ENCODE measurements at regions not wholly inside any gene's neighbourhood (a gene's known extent, or its start where the extent isn't known, plus 50 kb on each side); places are given as distances from the start of the nearest gene placed in this dataset.

GRCh38 chr1:34270181-34270580 lies 93.5 kb downstream of the C1orf94 start:
- no peak for DNase-seq

- no peak for DNase-seq
Measured at GRCh38 chr1:34272152-34272551, 95.4 kb downstream of the C1orf94 start.

DNA sequence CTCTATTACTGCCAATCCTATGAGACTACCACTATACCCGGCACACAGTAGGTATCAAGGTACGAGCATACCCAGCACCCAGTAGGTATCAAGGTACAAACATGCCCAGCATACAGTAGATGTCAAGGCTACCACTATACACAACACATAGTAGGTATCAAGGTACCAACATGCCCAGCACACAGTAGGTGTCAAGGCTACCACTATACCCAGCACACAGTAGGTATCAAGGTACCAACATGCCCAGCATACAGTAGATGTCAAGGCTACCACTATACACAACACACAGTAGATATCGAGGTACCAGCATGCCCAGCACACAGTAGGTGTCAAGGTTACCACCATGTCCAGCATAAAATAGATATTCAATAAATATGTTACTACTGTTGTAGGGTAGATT lies 98.4 kb downstream of the C1orf94 start:
- no peak for DNase-seq

DNA sequence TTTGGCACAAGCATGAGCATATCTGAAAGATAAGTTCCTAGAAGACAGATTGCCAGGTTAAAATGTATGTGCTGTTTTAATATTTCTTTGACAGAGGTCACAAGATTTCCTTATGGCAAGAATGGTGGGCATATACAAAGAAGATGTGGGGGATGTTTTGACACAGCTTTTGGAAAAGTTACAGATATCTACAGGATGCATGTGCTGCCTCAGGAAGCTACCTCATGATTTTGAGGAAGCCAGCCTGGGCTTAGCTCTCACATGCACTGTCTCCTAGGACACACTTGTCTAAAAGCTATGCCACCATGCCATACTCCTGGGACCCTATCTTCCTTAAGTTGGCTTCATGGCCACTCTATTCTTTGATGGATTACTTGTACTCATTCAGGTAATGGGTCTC lies 99.9 kb downstream of the C1orf94 start:
- no peak for DNase-seq

DNA sequence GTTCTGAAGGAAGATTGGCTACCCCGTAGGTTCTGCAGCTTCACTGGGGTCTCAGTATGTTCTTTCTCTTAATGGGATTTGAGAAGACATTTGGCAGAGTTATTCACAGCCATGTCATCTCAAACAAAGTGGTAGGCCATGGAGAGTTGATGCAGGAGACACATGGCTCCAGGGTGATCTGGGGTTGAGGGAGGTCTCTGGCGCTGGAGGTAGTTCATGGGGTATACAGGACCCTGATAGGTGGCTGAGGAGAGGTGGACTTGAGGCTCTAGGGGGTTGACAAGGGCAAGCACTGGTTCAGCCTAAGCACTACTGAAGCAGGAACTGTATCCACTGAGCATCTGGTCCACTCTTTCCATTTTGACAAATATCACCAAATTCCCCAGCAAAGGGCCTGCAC lies 100.4 kb downstream of the C1orf94 start:
- no peak for DNase-seq

DNA sequence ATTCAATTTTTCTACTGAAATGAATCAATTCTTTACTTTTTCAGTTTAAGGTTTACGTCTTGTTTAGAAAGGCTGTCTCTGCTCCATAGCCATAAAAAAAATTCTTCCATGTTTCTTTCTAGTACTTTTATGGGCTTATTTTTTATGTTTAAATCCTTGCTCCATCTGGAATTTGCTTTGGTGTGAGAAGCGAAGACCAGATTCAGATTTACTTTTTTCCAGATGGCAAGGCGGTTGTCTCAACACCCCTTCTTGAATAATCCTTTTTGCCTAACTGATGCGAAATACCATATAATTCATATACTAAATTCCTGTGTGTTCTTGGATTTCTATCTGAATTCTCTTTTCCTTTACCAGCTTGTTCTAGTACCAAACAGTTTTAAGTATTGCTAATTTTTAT lies 101.5 kb downstream of the C1orf94 start:
- no peak for DNase-seq

DNA sequence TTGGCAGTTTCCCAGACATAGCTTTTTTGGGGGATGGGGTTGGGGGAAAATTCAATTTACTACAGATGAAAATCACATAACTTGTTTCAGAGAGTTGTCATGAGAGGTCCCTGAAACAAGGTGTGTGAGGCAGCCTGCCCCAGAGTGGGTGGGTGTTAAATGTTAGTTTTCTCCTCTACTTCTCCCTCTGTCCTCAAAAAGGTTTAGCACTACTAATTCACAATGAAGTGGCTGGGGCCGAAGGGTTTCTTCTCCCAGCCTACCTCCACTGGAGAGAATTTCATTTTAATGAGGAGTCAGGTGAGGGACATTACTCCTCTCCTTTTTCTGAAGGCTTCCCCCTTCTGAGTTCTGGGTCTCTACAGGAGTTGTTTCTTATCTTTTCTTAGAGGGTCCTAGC lies 103.3 kb downstream of the C1orf94 start:
- no peak for DNase-seq

GRCh38 chr1:34280509-34280908 lies 103.8 kb downstream of the C1orf94 start:
- no peak for DNase-seq

DNA sequence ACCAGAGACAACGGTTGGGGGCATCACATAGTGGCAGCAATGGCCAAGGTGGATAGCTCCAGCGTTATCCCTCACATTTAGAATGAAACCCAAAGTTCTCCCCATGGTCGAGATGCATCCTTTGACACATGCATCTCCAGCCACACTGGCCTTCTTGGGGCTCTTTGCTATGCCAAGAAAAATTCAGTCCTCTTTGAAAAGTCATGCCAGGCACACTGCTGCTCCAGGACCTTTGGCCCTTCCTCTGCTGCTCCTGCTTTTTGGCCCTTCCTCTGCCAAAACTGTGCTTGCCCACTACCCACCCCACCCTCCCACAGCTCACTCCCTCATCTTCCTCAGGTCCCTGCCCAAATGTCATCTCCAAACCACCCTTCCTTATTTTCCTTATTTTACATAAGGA lies 106.4 kb downstream of the C1orf94 start:
- no peak for DNase-seq

GRCh38 chr1:34286511-34286910 lies 109.8 kb downstream of the C1orf94 start:
- no peak for DNase-seq

DNA sequence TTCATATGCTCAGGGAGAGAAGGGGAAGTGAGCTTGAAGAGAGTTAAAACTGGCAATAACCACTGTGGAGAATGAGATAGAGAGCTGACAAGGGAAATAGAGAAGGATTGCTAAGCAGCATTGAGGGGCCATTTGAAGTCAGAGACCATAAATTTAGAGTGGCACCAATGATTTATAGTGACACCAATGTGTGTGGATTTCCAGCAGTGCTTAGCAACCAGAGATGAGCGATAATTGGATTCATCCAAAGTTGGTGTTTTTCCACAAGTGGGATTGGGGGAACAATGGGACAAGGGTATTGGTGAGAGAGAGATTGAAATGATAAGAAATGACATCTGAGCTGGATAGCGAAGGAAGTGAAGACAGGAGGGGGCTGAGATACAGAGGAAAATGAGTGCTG lies 114.1 kb downstream of the C1orf94 start:
- DNase-seq = no peak

DNA sequence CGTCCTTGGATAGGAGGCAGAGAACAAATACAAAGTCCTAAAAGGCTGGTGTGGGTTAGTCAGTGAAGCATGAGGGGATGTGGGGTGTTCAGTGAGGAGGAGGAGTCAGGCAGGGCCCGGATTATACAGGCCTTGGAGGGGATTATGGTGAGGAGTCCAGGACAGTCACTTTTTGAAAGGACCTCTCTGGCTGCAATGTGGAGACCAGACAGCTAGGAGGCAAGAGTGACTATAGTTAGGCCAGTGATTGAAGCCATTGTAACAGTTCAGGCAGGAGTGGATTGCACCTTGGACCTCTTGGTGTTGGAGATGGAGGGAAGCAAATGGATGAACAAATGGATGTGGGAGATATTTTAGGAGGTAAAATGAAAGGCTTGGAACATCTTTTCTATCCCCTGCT lies 115.8 kb downstream of the C1orf94 start:
- DNase-seq = no peak

GRCh38 chr1:34296059-34296458 lies 119.4 kb downstream of the C1orf94 start:
- DNase-seq = no peak

DNA sequence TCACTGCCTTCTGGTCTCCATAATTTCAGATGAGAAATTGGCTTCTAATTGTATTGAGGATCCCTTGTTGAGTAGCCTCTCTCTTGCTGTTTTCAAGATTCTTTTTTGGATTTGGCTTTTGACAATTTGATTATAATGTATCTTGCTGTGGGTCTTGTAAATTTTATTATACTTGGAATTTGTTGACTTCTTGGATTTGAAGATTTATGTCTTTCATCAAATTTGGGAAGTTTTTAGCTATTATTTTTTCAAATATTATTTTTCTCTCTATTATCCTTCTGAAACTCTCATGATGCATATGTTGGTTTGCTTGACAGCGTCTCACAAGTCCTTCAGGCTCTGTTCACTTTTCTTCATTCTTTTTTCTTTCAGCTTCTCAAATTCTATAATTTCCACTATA lies 126.1 kb downstream of the C1orf94 start:
- DNase-seq = no peak

- DNase-seq = no peak
Measured at GRCh38 chr1:34303218-34303617, 126.5 kb downstream of the C1orf94 start.

DNA sequence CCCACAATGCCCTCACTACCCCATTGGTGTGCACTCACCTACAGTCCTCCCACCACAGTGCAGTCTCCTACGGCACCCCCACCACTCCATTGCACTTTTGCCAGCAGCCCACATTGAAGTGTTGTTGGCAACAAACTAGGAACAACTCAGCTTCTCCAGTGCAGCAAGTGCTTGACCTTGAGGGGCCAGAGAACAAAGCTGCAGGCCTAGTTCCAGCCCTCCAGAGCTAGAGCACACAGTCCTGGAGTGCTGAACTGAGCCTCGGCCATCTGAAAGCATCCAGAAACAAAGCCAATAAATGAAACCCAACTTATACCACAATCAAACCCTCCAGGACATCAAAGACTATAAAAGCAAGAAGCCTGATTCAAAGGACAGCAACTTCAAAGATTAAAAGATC lies 129.9 kb downstream of the C1orf94 start:
- no peak for DNase-seq

- DNase-seq = no peak
Measured at GRCh38 chr1:34312359-34312758, 135.7 kb downstream of the C1orf94 start.

GRCh38 chr1:34315974-34316373 lies 139.3 kb downstream of the C1orf94 start:
- DNase-seq = no peak

GRCh38 chr1:34316773-34317172 lies 140.1 kb downstream of the C1orf94 start:
- no peak for DNase-seq

GRCh38 chr1:34319218-34319617 lies 142.5 kb downstream of the C1orf94 start:
- no peak for DNase-seq

- no peak for DNase-seq
Measured at GRCh38 chr1:34320053-34320669, 143.5 kb downstream of the C1orf94 start.

GRCh38 chr1:34322969-34323368 lies 146.3 kb downstream of the C1orf94 start:
- DNase-seq = no peak

DNA sequence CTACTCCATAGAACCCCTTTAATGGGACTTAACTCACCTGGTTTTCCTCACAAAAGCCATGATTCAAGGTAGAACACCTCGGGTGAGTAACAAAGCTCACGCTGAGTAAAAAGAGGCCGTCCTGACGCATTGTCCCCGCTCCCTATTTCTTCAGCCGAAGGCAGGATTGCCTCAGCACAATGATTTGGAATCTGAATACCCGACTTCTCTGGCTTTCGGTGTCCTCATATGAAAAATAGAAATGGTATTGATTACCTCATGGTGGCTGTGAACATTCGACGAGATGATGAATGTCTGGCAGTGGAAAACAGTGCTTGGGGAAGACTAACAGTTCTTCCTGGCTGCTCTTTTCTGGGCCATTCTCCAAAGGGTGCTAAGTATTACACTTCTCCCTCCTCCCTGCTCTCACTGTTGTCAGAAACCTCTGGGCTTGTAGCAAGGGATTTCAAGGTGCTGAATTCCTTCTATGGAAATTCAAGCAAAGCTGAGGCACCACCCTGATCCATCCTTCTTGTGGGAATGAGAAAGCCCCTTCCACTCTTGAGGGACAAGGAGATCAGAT lies 148.3 kb downstream of the C1orf94 start:
- no peak for DNase-seq

- no peak for DNase-seq
Measured at GRCh38 chr1:34328281-34328799, 151.6 kb downstream of the C1orf94 start.

DNA sequence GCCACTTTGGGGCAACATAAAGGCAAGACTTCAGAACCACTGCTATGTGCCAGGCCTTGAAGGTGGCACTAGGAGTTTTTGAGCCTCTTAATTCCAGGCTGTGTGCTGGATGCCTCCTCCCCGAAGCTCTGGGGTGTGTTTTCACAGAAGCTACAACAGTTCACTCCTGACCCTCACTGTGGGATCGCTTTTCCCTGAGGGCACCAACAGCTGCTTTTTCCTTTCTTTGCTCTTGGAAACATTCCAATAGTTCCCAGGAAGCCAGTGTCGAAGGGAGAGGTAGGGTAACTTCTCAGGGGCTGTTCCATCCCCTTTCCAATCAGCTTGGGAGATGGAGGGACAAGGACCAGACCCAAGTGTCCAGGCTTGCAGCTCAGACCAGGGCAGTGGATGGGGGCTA lies 153.4 kb downstream of the C1orf94 start:
- no peak for DNase-seq
